NCI-H2196 treated with DMSO at 0.1 percent for 48 hours (cell line): ENCODE measurements at regions not wholly inside any gene's neighbourhood (a gene's known extent, or its start where the extent isn't known, plus 50 kb on each side); places are given as distances from the start of the nearest gene placed in this dataset.

Experiments
- DNase-seq: peaks from one replicate; lab custom pipeline; 2025; ENCODE audit not compliant: unreplicated experiment; lab: John Stamatoyannopoulos, UW

- no peak for DNase-seq
Measured at GRCh38 chr13:104766319-104766718, 1700.1 kb upstream of the SLC10A2 start.

GRCh38 chr13:104764600-104764999 lies 1698.4 kb upstream of the SLC10A2 start:
- DNase-seq, result no peak

- DNase-seq, result no peak
Measured at GRCh38 chr13:104759069-104759468, 1692.9 kb upstream of the SLC10A2 start.

- no peak for DNase-seq
Measured at GRCh38 chr13:104757712-104758111, 1691.5 kb upstream of the SLC10A2 start.

GRCh38 chr13:104750377-104750776 lies 1684.2 kb upstream of the SLC10A2 start:
- no peak for DNase-seq

GRCh38 chr13:104740641-104741222 lies 1674.5 kb upstream of the SLC10A2 start:
- no peak for DNase-seq

- DNase-seq, result no peak
Measured at GRCh38 chr13:104737713-104738112, 1671.5 kb upstream of the SLC10A2 start.

GRCh38 chr13:104733427-104733826 lies 1667.2 kb upstream of the SLC10A2 start:
- no peak for DNase-seq

- DNase-seq, result no peak
Measured at GRCh38 chr13:104715111-104715510, 1648.9 kb upstream of the SLC10A2 start.

GRCh38 chr13:104705031-104705750 lies 1639.0 kb upstream of the SLC10A2 start:
- no peak for DNase-seq

- DNase-seq, result no peak
Measured at GRCh38 chr13:104701591-104701990, 1635.4 kb upstream of the SLC10A2 start.

- no peak for DNase-seq
Measured at GRCh38 chr13:104694397-104694796, 1628.2 kb upstream of the SLC10A2 start.

GRCh38 chr13:104693126-104693525 lies 1626.9 kb upstream of the SLC10A2 start:
- DNase-seq, result no peak

GRCh38 chr13:104691767-104692467 lies 1625.7 kb upstream of the SLC10A2 start:
- no peak for DNase-seq

GRCh38 chr13:104686484-104686883 lies 1620.3 kb upstream of the SLC10A2 start:
- no peak for DNase-seq

- no peak for DNase-seq
Measured at GRCh38 chr13:104683789-104684188, 1617.6 kb upstream of the SLC10A2 start.

GRCh38 chr13:104678161-104678560 lies 1611.9 kb upstream of the SLC10A2 start:
- DNase-seq, result no peak

- DNase-seq, result no peak
Measured at GRCh38 chr13:104671901-104672300, 1605.7 kb upstream of the SLC10A2 start.

GRCh38 chr13:104657196-104657595 lies 1591.0 kb upstream of the SLC10A2 start:
- no peak for DNase-seq

GRCh38 chr13:104650431-104650830 lies 1584.2 kb upstream of the SLC10A2 start:
- no peak for DNase-seq

- no peak for DNase-seq
Measured at GRCh38 chr13:104648291-104648690, 1582.1 kb upstream of the SLC10A2 start.

- no peak for DNase-seq
Measured at GRCh38 chr13:104645786-104646185, 1579.6 kb upstream of the SLC10A2 start.
